ENCODE measurements at regions not wholly inside any gene's neighbourhood (a gene's known extent, or its start where the extent isn't known, plus 50 kb on each side); places are given as distances from the start of the nearest gene placed in this dataset.

- RAD21 ChIA-PET (ENCODE audit: low non-redundant PET in 1 of 2, low total read pairs in 2 of 2, uncharacterized antibody in 2 of 2, unreplicated experiment in 2 of 2) = no interaction called here
- H3K36me3 ChIP-seq (ENCODE audit: control insufficient read depth in 1 of 2, insufficient read depth in 2 of 2, low read length in 2 of 2) = no peaks in the 10 kb centered on the region
- no peak overlapping the region for H2AFZ ChIP-seq (ENCODE audit: low read depth, low read length, poor library complexity, severe bottlenecking)
- TF ChIP-seq SRF (IDR thresholded peaks at IDR 0.05; ENCODE audit: low read depth) = no peak
- TF ChIP-seq, protein P1, sequence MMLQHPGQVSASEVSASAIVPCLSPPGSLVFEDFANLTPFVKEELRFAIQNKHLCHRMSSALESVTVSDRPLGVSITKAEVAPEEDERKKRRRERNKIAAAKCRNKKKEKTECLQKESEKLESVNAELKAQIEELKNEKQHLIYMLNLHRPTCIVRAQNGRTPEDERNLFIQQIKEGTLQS (IDR thresholded peaks at IDR 0.05) = no peak
- no peak for TF ChIP-seq CBX3 (IDR thresholded peaks at IDR 0.05; ENCODE audit: low read depth)
- TF ChIP-seq POLR2AphosphoS5 (IDR thresholded peaks at IDR 0.05; ENCODE audit: low read depth, low read length) = no peak
- no peak for TF ChIP-seq FOSL1 (IDR thresholded peaks at IDR 0.05; ENCODE audit: low read depth)
- TF ChIP-seq EZH2phosphoT487 (IDR thresholded peaks at IDR 0.05; ENCODE audit: borderline replicate concordance) = no peak
- TF ChIP-seq ZFX (IDR thresholded peaks at IDR 0.05) = no peak
- intact Hi-C loops (cut with micrococcal nuclease) = no loop called here
- BruUV-seq (replicated peaks) = no TSS peak
- ATAC-seq (no peak), DNase-seq (ENCODE audit: low read depth, low spot score) (no peak)
- no peaks in the 10 kb centered on the region for H3K79me2 ChIP-seq (ENCODE audit: insufficient read depth, low read length)
- no peak overlapping the region for H3K27ac ChIP-seq (ENCODE audit: low read depth, low read length)
- no peaks in the 10 kb centered on the region for H4K20me1 ChIP-seq (ENCODE audit: insufficient read depth)
- no peak overlapping the region for H3K9ac ChIP-seq (ENCODE audit: low read length)
- H3K9me3 ChIP-seq (ENCODE audit: control insufficient read depth in 1 of 2, insufficient read depth in 1 of 2, low read depth in 1 of 2, low read length in 2 of 2) = no peaks in the 10 kb centered on the region
- POLR2A ChIA-PET = no interaction called here
- H3K4me1 ChIP-seq (ENCODE audit: control insufficient read depth in 1 of 2, insufficient read depth in 2 of 2, low read length in 2 of 2) = no peaks in the 10 kb centered on the region
- CTCF ChIA-PET = no interaction called here
- H3K4me2 ChIP-seq (ENCODE audit: low read length) = no peak overlapping the region
- peaks cover 72% of the 10 kb centered on the region for H3K27me3 ChIP-seq (ENCODE audit: insufficient read depth, low read length)
- H3K9me2 ChIP-seq (ENCODE audit: insufficient read depth) = no peaks in the 10 kb centered on the region
- H3K4me3 ChIP-seq (replicated peaks in 1 of 2; ENCODE audit: low read depth in 1 of 2, low read length in 2 of 2) = no peak overlapping the region
Observed at GRCh38 chr1:63103682-63104081, 218.7 kb upstream of the FOXD3 start.

- Histone ChIP-seq H4K20me1 (ENCODE audit: insufficient read depth) (no peaks in the 10 kb centered on the region), H3K4me2 (ENCODE audit: low read length) (no peak overlapping the region), H3K9ac (ENCODE audit: low read length) (no peak overlapping the region), H3K27me3 (ENCODE audit: insufficient read depth, low read length) (peaks cover 81% of the 10 kb centered on the region), H3K9me2 (ENCODE audit: insufficient read depth) (no peaks in the 10 kb centered on the region), H2AFZ (ENCODE audit: low read depth, low read length, poor library complexity, severe bottlenecking) (no peak overlapping the region), H3K27ac (ENCODE audit: low read depth, low read length) (no peak overlapping the region), H3K79me2 (ENCODE audit: insufficient read depth, low read length) (no peaks in the 10 kb centered on the region), H3K9me3 (ENCODE audit: control insufficient read depth in 1 of 2, insufficient read depth in 1 of 2, low read depth in 1 of 2, low read length in 2 of 2) (no peaks in the 10 kb centered on the region), H3K4me1 (ENCODE audit: control insufficient read depth in 1 of 2, insufficient read depth in 2 of 2, low read length in 2 of 2) (no peaks in the 10 kb centered on the region), H3K4me3 (replicated peaks in 1 of 2; ENCODE audit: low read depth in 1 of 2, low read length in 2 of 2) (no peak overlapping the region), H3K36me3 (ENCODE audit: control insufficient read depth in 1 of 2, insufficient read depth in 2 of 2, low read length in 2 of 2) (no peaks in the 10 kb centered on the region)
- intact Hi-C loops (cut with micrococcal nuclease) = loop anchor here (2.0 kb wide), 1 partner anchor 16 kb away; no protein-coding TSS in a partner anchor
- TF ChIP-seq REST (IDR thresholded peaks at IDR 0.05; ENCODE audit: low read depth) (no peak), YY1 (IDR thresholded peaks at IDR 0.05; ENCODE audit: extremely low read depth, insufficient replicate concordance, low read depth, low read length) (no peak)
- DNase-seq (ENCODE audit: low read depth, low spot score) = no peak
- ChIA-PET RAD21 (ENCODE audit: low non-redundant PET in 1 of 2, low total read pairs in 2 of 2, uncharacterized antibody in 2 of 2, unreplicated experiment in 2 of 2) (no interaction called here), POLR2A (no interaction called here), CTCF (no interaction called here)
- BruUV-seq (replicated peaks) = no TSS peak
- no peak for ATAC-seq
Observed at GRCh38 chr1:63107066-63107465, 215.3 kb upstream of the FOXD3 start.
